Heart right ventricle (tissue), 16 donors: ENCODE measurements at regions not wholly inside any gene's neighbourhood (a gene's known extent, or its start where the extent isn't known, plus 50 kb on each side); places are given as distances from the start of the nearest gene placed in this dataset.

ENCODE experiments used
- ATAC-seq, 8 donors: fragments of 200-7000 bp; cut with Tn5 transposase; one replicate each; pipeline ENCODE4 v1.9.1; 2020; ENCODE audit warnings: mild to moderate bottlenecking in 8 of 8, moderate library complexity in 8 of 8, moderate number of reproducible peaks in 1 of 8
- DNase-seq, 2 donors: peaks; one replicate each; pipeline ENCODE4 v3.0.0-alpha.2; 2020
- H3K27ac ChIP-seq, 10 donors: fragments of 200-600 bp; sonication (generic) in 2 of 10; one replicate each; pipeline versions ENCODE4 v1.5.0 to v1.8.0; 2020 to 2022; ENCODE audit warnings: mild to moderate bottlenecking in 3 of 10
- H3K27me3 ChIP-seq, 7 donors: fragments of 200-600 bp; one replicate each; pipeline ENCODE4 v1.8.0; 2021 to 2022; ENCODE audit warnings: mild to moderate bottlenecking in 2 of 7
- H3K36me3 ChIP-seq, 9 donors: fragments of 200-600 bp; sonication (generic) in 1 of 9; one replicate each; pipeline versions ENCODE4 v1.5.0 to v1.8.0; 2020 to 2022; ENCODE audit warnings: mild to moderate bottlenecking in 2 of 9
- H3K4me1 ChIP-seq, 9 donors: fragments of 200-600 bp; sonication (generic) in 1 of 9; one replicate each; pipeline versions ENCODE4 v1.5.0 to v1.8.0; 2020 to 2022; ENCODE audit warnings: mild to moderate bottlenecking in 4 of 9
- H3K4me3 ChIP-seq, 10 donors: fragments of 200-600 bp; sonication (generic) in 2 of 10; one replicate each; pipeline versions ENCODE4 v1.5.0 to v1.8.0; 2020 to 2022; ENCODE audit warnings: mild to moderate bottlenecking in 7 of 10, moderate library complexity in 2 of 10
- H3K9me3 ChIP-seq, 11 donors: fragments of 200-600 bp in 10 of 11; sonication (generic) in 2 of 11; one replicate each; pipeline versions ENCODE4 v1.5.0 to v1.8.0; 2013 to 2022; ENCODE audit warnings: mild to moderate bottlenecking in 2 of 11, control low read depth in 1 of 11, moderate library complexity in 1 of 11
- WGBS, 2 donors: extraction: QIAGEN DNeasy Blood & Tissue Kit; methylation state at CpG; one replicate each; pipeline ENCODE4 v1.1.7; 2013; ENCODE audit warnings: inconsistent platforms in 1 of 2; 5-methylcytosine and 5-hydroxymethylcytosine counted together
- intact Hi-C, 10 donors: fragments of 100-400 bp; cut with DNase I; formaldehyde crosslinking; loops; one replicate each; pipeline versions ENCODE4 v1.11.1 to v1.14.2; 2022
- TF ChIP-seq, protein P1 (sequence below), 9 donors: fragments of 200-600 bp; sonication (generic) in 2 of 9; IDR thresholded peaks; one replicate each; pipeline versions ENCODE4 v1.5.0 to v1.8.0; 2021 to 2022; ENCODE audit warnings: antibody characterized with exemption in 9 of 9, mild to moderate bottlenecking in 5 of 9, moderate library complexity in 1 of 9
- donor health status: Arrhythmogenic right ventricular cardiomyopathy.
- donor health status: ischemic (EF 13 %, LVEDD 7.1; RV severe dilation, severe dysfunction).
- donor health status: healthy with polysubstance abuse.
- donor health status: DM: no; HTN: yes; CAD: no.
- donor health status: DM: no; HTN: no; CAD: no.
- donor health status: ischemic (EF 25% LVEDD 6.9; RV normal size, moderate dysfunction).
- donor health status: ischemic (EF 25% LVEDD 5.7; RV mildly dilated, moderate dysfunction).
- donor health status: healthy.
- donor health status: DM: yes; HTN: yes; CAD: no.
- donor health status: Ischemic cardiomyopathy.
- donor health status: ischemic (EF 35%, LVEDD 5.7; RV mildly dilated, moderate dysfunction).
- donor health status: nonischemic (EF 11% LVEDD 7.7; RV severe dilation, severe dysfunction).
- donor health status: DM: yes; HTN: yes; CAD: no.
- donor health status: PGD.
- donor health status: ischemic (EF 29% LVEDD 5.4; RV normal size, mild dysfunction).
- donor health status: nonischemic (EF 23%, LVEDD 6.1; RV moderate dilation, normal function).

DNA sequence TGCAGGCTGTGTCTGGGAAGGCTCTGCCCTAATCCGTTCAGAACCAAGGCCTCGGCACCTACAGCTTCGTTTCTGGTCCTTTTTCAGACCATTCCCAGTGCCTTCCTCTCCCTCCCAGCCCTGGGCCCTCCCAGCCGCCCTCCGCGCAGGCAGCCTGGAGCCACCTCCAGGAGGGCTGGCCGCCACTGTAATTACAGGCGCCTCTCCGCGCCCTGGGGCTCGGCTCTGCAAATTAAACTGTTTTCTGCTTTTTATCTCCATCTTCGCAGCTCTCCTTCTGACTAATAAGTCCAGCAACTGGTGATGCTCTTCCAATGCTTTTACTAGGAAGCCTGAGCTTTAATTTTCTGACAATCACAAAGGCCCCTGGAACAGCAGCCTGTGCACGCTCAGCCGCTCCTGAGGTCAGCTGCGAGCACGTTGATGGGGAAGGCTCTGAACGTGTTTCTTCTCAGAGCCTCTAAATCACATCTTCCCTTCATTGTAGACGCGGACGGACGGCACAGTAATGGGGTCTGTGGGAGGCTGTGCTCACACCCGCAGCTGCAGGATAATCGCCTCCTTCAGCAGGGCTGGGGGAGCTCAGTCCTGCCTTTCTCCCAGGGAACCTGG lies 194.6 kb downstream of the DLL1 start:
- no peaks in the 10 kb centered on the region for H3K9me3 ChIP-seq
- H3K4me3 ChIP-seq: no peak overlapping the region
- TF ChIP-seq, protein P1, sequence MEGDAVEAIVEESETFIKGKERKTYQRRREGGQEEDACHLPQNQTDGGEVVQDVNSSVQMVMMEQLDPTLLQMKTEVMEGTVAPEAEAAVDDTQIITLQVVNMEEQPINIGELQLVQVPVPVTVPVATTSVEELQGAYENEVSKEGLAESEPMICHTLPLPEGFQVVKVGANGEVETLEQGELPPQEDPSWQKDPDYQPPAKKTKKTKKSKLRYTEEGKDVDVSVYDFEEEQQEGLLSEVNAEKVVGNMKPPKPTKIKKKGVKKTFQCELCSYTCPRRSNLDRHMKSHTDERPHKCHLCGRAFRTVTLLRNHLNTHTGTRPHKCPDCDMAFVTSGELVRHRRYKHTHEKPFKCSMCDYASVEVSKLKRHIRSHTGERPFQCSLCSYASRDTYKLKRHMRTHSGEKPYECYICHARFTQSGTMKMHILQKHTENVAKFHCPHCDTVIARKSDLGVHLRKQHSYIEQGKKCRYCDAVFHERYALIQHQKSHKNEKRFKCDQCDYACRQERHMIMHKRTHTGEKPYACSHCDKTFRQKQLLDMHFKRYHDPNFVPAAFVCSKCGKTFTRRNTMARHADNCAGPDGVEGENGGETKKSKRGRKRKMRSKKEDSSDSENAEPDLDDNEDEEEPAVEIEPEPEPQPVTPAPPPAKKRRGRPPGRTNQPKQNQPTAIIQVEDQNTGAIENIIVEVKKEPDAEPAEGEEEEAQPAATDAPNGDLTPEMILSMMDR (IDR thresholded peaks at IDR 0.05): no peak
- ATAC-seq: peak in 3 of 8 donors; percentile 15 to 25 (median 15)
- H3K36me3 ChIP-seq: no peaks in the 10 kb centered on the region
- peaks cover 0 to 28% (median 17%) of the 10 kb centered on the region in 9 donors for H3K4me1 ChIP-seq
- 67 to 71% methylated on average over 23 of the region's 23 CpGs for WGBS, 2 donors
- no peak overlapping the region for H3K27ac ChIP-seq
- peaks cover 0 to 8% (median 0%) of the 10 kb centered on the region in 7 donors for H3K27me3 ChIP-seq
- no peak for DNase-seq
- intact Hi-C loops: no loop called here

DNA sequence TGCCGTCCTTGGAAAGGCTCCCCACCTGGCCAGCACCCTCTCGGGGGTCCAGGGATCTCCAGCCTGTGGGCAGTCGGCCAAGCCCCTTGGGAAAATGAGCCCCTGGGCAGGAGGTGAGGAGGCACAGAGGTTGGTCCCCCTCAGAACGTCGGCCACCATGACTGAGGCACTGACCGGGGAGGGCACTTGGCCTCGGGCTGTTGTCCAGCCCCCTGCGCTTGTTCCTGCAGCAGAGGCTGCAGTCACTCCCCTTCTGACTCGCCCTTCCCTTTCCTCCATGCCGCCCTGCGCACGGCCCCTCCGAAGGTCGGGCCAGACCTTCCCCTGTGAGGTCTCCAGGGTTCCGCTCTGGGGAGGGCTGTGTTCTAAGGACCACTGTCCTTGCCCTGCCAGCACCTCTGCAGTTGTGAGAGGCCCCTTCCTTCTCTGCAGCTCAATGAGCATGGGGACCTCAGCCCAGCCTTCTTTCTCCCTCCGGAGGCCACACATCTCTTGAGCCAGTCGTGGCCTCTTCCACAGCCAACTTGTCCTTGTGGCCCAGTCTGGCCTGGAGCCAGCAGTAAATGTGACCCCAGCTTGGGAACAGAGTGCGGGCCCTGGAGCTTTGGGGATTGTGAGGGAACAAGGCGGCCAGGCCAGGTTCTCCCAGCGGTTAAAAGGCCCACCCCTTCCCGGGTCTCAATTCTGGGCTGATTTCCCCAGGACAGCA lies 195.5 kb downstream of the DLL1 start:
- Histone ChIP-seq H3K36me3 (no peaks in the 10 kb centered on the region), H3K4me3 (no peak overlapping the region), H3K9me3 (no peaks in the 10 kb centered on the region), H3K27me3 (peaks cover 0 to 8% (median 0%) of the 10 kb centered on the region in 7 donors), H3K27ac (no peak overlapping the region), H3K4me1 (peaks cover 0 to 28% (median 17%) of the 10 kb centered on the region in 9 donors)
- TF ChIP-seq, protein P1 (IDR thresholded peaks at IDR 0.05): no peak
- no peak for DNase-seq
- WGBS, 2 donors: 67 to 68% methylated on average over 21 of the region's 21 CpGs
- peak in 1 of 8 donors; percentile 26 for ATAC-seq
- intact Hi-C loops: no loop called here

DNA sequence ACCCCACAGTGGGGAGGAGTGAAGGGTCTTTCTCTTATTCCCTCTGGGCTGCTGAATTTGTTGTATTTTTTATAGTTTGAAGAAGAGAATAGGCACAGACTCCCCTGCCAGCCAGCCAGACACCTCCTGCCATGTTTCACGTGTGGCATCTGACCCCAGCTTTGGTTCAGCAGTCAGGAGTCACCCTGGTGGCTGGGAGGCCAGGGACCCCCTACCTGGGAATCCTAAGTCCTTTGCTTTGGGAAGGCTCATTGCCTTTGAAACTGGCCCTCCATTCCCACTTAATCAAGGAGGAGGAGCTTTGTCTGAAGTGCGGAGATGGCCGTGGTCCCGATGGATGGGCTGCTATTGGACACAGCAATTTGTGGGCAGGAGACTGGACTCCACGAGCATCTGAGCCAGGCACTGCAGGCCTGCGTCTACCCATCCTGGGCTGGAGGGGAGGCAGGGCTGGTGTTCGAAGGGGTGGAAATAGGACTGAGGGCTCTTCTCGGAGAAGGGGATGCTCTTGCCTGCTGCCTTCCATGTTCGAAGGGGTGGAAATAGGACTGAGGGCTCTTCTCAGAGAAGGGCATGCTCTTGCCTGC lies 196.1 kb downstream of the DLL1 start:
- TF ChIP-seq, protein P1 (IDR thresholded peaks at IDR 0.05): no peak

DNA sequence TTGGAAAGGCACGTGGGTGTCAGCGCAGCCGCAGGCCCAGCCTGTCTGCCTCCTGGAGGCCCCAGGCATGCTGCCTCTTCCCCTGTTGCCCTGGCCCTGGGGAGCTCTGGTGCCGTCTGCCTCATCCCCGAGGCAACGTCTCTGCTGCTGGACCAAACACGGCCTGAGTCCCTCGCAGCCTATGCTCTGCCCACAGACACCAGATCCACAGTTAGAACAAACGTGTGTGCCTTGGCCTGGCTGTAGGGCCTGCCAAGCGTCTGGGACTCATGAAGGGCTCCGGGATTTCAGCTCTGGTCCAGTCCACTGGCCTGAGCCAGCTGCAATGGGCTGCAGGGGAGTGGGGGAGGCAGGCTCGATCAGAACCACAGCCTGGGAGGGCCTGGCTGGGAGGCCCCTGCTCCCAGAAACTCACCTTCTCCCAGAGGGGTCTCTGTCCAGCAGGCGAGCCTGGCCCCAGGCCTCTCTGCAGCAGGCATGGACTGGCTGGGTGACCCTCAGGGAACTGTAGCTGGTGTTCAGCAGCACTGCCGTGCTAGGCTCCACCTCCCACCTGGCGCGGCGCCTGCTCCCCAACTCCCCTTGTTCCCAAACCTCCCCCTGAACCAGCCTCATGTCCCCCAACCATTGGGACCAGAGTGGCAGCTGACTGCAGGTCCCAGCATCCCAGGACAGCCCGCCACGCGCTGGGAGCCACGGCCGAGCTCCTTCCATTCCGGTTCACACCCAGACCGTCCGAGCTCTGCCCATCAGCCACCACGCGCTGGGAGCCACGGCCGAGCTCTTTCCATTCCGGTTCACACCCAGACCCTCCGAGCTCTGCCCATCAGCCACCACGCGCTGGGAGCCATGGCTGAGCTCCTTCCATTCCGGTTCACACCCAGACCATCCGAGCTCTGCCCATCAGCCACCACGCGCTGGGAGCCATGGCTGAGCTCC lies 197.0 kb downstream of the DLL1 start:
- no peak overlapping the region for H3K27ac ChIP-seq
- peaks cover 0 to 8% (median 0%) of the 10 kb centered on the region in 7 donors for H3K27me3 ChIP-seq
- H3K4me3 ChIP-seq: no peak overlapping the region
- TF ChIP-seq, protein P1 (IDR thresholded peaks at IDR 0.05): no peak
- no peaks in the 10 kb centered on the region for H3K9me3 ChIP-seq
- DNase-seq: no peak
- WGBS, 2 donors: 90 to 94% methylated on average over 35 to 37 of the region's 37 CpGs
- ATAC-seq: no peak
- peaks cover 0 to 33% (median 28%) of the 10 kb centered on the region in 9 donors for H3K4me1 ChIP-seq
- intact Hi-C loops: no loop called here
- no peaks in the 10 kb centered on the region for H3K36me3 ChIP-seq

More for the DNA sequence above, 196.1 kb downstream of the DLL1 start:
- H3K9me3 ChIP-seq: no peaks in the 10 kb centered on the region
- H3K27ac ChIP-seq: no peak overlapping the region
- ATAC-seq (no peak), DNase-seq (no peak)
- H3K27me3 ChIP-seq: peaks cover 0 to 8% (median 0%) of the 10 kb centered on the region in 7 donors
- H3K36me3 ChIP-seq: no peaks in the 10 kb centered on the region
- WGBS, 2 donors: 90 to 91% methylated on average over 9 of the region's 9 CpGs
- H3K4me1 ChIP-seq: peaks cover 0 to 28% (median 19%) of the 10 kb centered on the region in 9 donors
- intact Hi-C loops: no loop called here
- no peak overlapping the region for H3K4me3 ChIP-seq
